ENCODE measurements at regions not wholly inside any gene's neighbourhood (a gene's known extent, or its start where the extent isn't known, plus 50 kb on each side); places are given as distances from the start of the nearest gene placed in this dataset.

DNA sequence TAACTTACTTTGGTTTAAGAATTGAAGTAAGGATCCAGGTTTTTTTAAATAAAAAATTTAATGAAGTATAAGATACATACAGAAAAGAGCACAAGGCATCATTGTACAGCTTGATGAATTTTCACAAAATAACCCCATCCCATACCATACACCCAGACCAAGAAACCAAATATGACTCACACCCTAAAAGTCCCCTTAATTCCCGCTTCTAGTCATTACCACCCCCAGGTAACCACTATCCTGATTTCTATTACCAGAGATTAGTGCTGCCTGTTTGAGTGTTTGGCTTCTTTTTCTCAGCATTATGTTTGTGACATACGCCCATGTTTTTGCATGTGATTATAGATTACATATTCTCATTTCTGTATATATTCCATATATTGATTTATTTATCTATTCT, 98.5 kb upstream of the HIVEP3 start:
- Histone ChIP-seq H3K27me3 (replicated peaks in 1 of 2; ENCODE audit: control insufficient read depth in 2 of 2, extremely low read depth in 1 of 2, insufficient read depth in 2 of 2, low read length in 1 of 2) (no peaks in the 10 kb centered on the region), H3K4me3 (ENCODE audit: control insufficient read depth in 1 of 2, extremely low read depth in 1 of 2, low read length in 1 of 2) (no peak overlapping the region), H3K27ac (ENCODE audit: low read length) (no peak overlapping the region), H3K4me1 (ENCODE audit: control insufficient read depth in 1 of 2, extremely low read depth in 1 of 2, insufficient read depth in 2 of 2, low read length in 2 of 2) (peaks cover 9 to 12% of the 10 kb centered on the region in 2 experiments), H3K9me3 (peaks cover 2% of the 10 kb centered on the region), H3K36me3 (ENCODE audit: control insufficient read depth in 2 of 2, extremely low read depth in 1 of 2, insufficient read depth in 1 of 2, low read length in 1 of 2) (no peaks in the 10 kb centered on the region)
- ATAC-seq (replicated peaks in 1 of 4) (no peak), DNase-seq (no peak)
- CTCF ChIA-PET, result no interaction called here
- H3K9me3 Mint-ChIP-seq, result no peaks in the 10 kb centered on the region
- H3K36me3 Mint-ChIP-seq, result peaks cover 7% of the 10 kb centered on the region
- H3K4me1 Mint-ChIP-seq, result peaks cover 27 to 32% (median 32%) of the 10 kb centered on the region in 3 donors
- no CpG with 5 or more reads among the region's 2 CpGs for WGBS (ENCODE audit: insufficient coverage)
- no peak overlapping the region for H3K27ac Mint-ChIP-seq
- H3K27me3 Mint-ChIP-seq, result no peaks in the 10 kb centered on the region
- no peak overlapping the region for H3K4me3 Mint-ChIP-seq
- POLR2A ChIA-PET, result interaction anchor here in 1 of 2 donors (0.7 kb wide), 1 partner anchor 323 kb away, joined by 3 read pairs; no protein-coding TSS in a partner anchor

DNA sequence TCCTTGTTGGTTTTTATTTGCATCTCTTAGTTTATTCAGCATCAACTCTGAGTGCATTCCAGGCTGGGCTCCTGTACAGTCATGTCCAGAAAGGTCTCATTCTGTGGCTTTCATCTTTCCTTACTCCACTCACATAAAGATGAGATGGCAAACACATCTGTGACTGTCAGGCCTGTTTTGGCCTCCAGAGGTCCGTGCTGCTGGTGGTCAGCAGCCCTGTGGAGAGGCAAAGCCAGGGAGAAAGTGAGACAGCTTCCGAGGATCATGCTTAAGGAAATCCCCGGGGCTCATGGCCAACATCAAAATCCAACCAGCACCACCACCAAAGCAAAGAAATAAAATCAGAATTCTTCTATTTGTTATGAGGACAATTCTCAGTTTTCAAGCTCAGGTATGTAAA, 96.1 kb upstream of the HIVEP3 start:
- Histone ChIP-seq H3K9me3 (peaks cover 2% of the 10 kb centered on the region), H3K36me3 (ENCODE audit: control insufficient read depth in 2 of 2, extremely low read depth in 1 of 2, insufficient read depth in 1 of 2, low read length in 1 of 2) (no peaks in the 10 kb centered on the region), H3K27me3 (replicated peaks in 1 of 2; ENCODE audit: control insufficient read depth in 2 of 2, extremely low read depth in 1 of 2, insufficient read depth in 2 of 2, low read length in 1 of 2) (no peaks in the 10 kb centered on the region), H3K4me3 (ENCODE audit: control insufficient read depth in 1 of 2, extremely low read depth in 1 of 2, low read length in 1 of 2) (no peak overlapping the region), H3K4me1 (ENCODE audit: control insufficient read depth in 1 of 2, extremely low read depth in 1 of 2, insufficient read depth in 2 of 2, low read length in 2 of 2) (peaks cover 9 to 12% of the 10 kb centered on the region in 2 experiments), H3K27ac (ENCODE audit: low read length) (no peak overlapping the region)
- ChIA-PET CTCF (no interaction called here), POLR2A (no interaction called here)
- H3K36me3 Mint-ChIP-seq, result no peaks in the 10 kb centered on the region
- ATAC-seq (replicated peaks in 1 of 4) (no peak), DNase-seq (no peak)
- H3K4me3 Mint-ChIP-seq, result peak overlapping the region in 1 of 3 donors; percentile 77
- peak overlapping the region in 1 of 2 donors; percentile 86 for H3K27ac Mint-ChIP-seq
- H3K4me1 Mint-ChIP-seq, result peaks cover 40 to 53% (median 49%) of the 10 kb centered on the region in 3 donors
- WGBS (ENCODE audit: insufficient coverage), result no CpG with 5 or more reads among the region's 3 CpGs
- no peaks in the 10 kb centered on the region for H3K27me3 Mint-ChIP-seq
- no peaks in the 10 kb centered on the region for H3K9me3 Mint-ChIP-seq

DNA sequence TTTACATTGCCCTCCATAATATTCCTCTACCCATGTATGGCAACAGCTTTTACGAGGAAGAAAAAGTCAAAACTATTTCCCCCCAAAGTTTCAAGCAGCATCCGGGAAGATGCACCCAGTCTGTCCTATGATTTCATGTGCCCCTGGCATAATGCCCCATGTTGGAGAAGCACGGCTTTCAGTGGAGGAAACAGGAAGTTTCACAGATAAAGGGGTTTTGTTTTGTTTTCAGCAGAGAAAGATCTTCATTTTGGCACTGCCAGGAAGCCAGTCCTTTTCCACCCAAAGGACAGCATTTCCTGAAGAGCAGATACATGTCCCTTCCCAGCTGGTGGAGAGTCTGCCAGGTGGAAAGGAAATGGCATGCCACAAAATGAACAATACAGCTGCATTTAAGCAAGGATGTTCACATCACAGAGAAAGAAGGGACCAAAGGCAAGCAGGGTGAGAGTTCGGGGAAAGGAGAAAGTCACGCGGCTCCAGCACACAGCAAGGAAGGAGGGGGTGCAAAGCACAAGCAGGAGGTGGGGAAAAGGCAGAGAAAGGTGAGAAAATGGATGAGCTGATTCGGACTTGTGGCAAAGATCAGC, 95.3 kb upstream of the HIVEP3 start:
- Mint-ChIP-seq H3K4me3 (peak overlapping the region; percentile 31 to 77 (median 47)), H3K27ac (peak overlapping the region; percentile 0 to 86), H3K36me3 (no peaks in the 10 kb centered on the region), H3K9me3 (no peaks in the 10 kb centered on the region), H3K27me3 (no peaks in the 10 kb centered on the region), H3K4me1 (peaks cover 49 to 61% (median 57%) of the 10 kb centered on the region in 3 donors)
- Histone ChIP-seq H3K36me3 (ENCODE audit: control insufficient read depth in 2 of 2, extremely low read depth in 1 of 2, insufficient read depth in 1 of 2, low read length in 1 of 2) (no peaks in the 10 kb centered on the region), H3K4me3 (ENCODE audit: control insufficient read depth in 1 of 2, extremely low read depth in 1 of 2, low read length in 1 of 2) (no peak overlapping the region), H3K9me3 (peaks cover 2% of the 10 kb centered on the region), H3K27me3 (replicated peaks in 1 of 2; ENCODE audit: control insufficient read depth in 2 of 2, extremely low read depth in 1 of 2, insufficient read depth in 2 of 2, low read length in 1 of 2) (no peaks in the 10 kb centered on the region), H3K27ac (ENCODE audit: low read length) (no peak overlapping the region), H3K4me1 (ENCODE audit: control insufficient read depth in 1 of 2, extremely low read depth in 1 of 2, insufficient read depth in 2 of 2, low read length in 2 of 2) (peaks cover 9 to 12% of the 10 kb centered on the region in 2 experiments)
- DNase-seq (no peak), ATAC-seq (replicated peaks in 1 of 4) (peak in 2 of 4 experiments; percentile 33 to 43)
- ChIA-PET CTCF (no interaction called here), POLR2A (interaction anchor here in 1 of 2 donors (0.6 kb wide), 1 partner anchor 108 kb away, joined by 3 read pairs; no protein-coding TSS in a partner anchor)
- WGBS (ENCODE audit: insufficient coverage), result 58% methylated on average over 4 of the region's 7 CpGs

DNA sequence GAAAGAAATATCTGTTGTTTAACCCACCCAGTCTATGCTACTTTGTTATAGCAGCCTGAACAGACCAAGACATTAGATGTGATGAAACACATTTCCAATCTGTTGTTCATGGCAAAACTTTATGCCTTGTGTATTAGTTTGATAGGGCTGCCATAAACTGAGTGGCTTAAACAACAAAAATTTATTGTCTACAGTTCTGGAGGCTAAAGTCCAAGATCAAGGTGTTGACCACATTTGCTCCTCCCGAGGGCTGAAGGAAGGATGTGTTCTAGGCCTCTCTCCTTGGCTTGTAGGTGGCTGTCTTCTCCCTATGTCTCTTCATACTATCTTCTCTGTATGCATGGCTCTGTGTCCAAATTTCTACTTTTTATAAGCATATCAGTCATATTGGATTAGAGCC, 94.1 kb upstream of the HIVEP3 start:
- H3K36me3 ChIP-seq (ENCODE audit: control insufficient read depth in 2 of 2, extremely low read depth in 1 of 2, insufficient read depth in 1 of 2, low read length in 1 of 2), result no peaks in the 10 kb centered on the region
- H3K4me1 ChIP-seq (ENCODE audit: control insufficient read depth in 1 of 2, extremely low read depth in 1 of 2, insufficient read depth in 2 of 2, low read length in 2 of 2), result peaks cover 9 to 12% of the 10 kb centered on the region in 2 experiments
- ATAC-seq (replicated peaks in 1 of 4) (no peak), DNase-seq (no peak)
- CTCF ChIA-PET, result no interaction called here
- H3K4me3 ChIP-seq (ENCODE audit: control insufficient read depth in 1 of 2, extremely low read depth in 1 of 2, low read length in 1 of 2), result no peak overlapping the region
- Mint-ChIP-seq H3K27me3 (no peaks in the 10 kb centered on the region), H3K9me3 (no peaks in the 10 kb centered on the region), H3K4me3 (no peak overlapping the region), H3K27ac (no peak overlapping the region), H3K4me1 (peaks cover 51 to 63% (median 62%) of the 10 kb centered on the region in 3 donors), H3K36me3 (no peaks in the 10 kb centered on the region)
- POLR2A ChIA-PET, result no interaction called here
- H3K27ac ChIP-seq (ENCODE audit: low read length), result no peak overlapping the region
- WGBS (ENCODE audit: insufficient coverage), result no CpG with 5 or more reads among the region's 1 CpG
- peaks cover 2% of the 10 kb centered on the region for H3K9me3 ChIP-seq
- H3K27me3 ChIP-seq (replicated peaks in 1 of 2; ENCODE audit: control insufficient read depth in 2 of 2, extremely low read depth in 1 of 2, insufficient read depth in 2 of 2, low read length in 1 of 2), result no peaks in the 10 kb centered on the region

DNA sequence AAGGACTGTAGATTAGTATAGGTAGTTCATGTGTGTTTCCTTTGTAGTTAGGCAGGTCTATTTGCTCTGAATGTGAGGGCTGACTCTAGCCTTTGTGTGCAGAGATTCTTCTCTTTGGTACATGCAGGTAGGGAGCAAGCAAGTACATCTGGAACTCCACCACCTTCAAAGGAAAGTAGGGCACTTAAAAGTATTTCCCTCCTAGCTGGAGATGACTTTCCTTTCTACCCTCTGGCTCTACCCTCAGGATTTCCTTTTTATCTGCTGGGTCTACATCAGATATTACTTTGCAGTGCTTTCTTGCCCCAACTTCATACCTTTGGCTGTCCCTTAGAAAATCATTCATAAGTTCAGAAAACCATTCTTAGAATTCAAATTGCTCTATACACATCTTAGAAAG, 91.7 kb upstream of the HIVEP3 start:
- H3K4me3 Mint-ChIP-seq, result no peak overlapping the region
- no peaks in the 10 kb centered on the region for H3K36me3 ChIP-seq (ENCODE audit: control insufficient read depth in 2 of 2, extremely low read depth in 1 of 2, insufficient read depth in 1 of 2, low read length in 1 of 2)
- DNase-seq, result no peak
- ChIA-PET CTCF (no interaction called here), POLR2A (no interaction called here)
- no peaks in the 10 kb centered on the region for H3K9me3 Mint-ChIP-seq
- H3K4me1 Mint-ChIP-seq, result peaks cover 48 to 59% (median 55%) of the 10 kb centered on the region in 3 donors
- no peak overlapping the region for H3K27ac ChIP-seq (ENCODE audit: low read length)
- no peak overlapping the region for H3K4me3 ChIP-seq (ENCODE audit: control insufficient read depth in 1 of 2, extremely low read depth in 1 of 2, low read length in 1 of 2)
- H3K27me3 Mint-ChIP-seq, result no peaks in the 10 kb centered on the region
- H3K4me1 ChIP-seq (ENCODE audit: control insufficient read depth in 1 of 2, extremely low read depth in 1 of 2, insufficient read depth in 2 of 2, low read length in 2 of 2), result peaks cover 9 to 12% of the 10 kb centered on the region in 2 experiments
- no peak for ATAC-seq (replicated peaks in 1 of 4)
- no peaks in the 10 kb centered on the region for H3K9me3 ChIP-seq
- H3K27ac Mint-ChIP-seq, result no peak overlapping the region
- H3K27me3 ChIP-seq (replicated peaks in 1 of 2; ENCODE audit: control insufficient read depth in 2 of 2, extremely low read depth in 1 of 2, insufficient read depth in 2 of 2, low read length in 1 of 2), result no peaks in the 10 kb centered on the region
- no peaks in the 10 kb centered on the region for H3K36me3 Mint-ChIP-seq

DNA sequence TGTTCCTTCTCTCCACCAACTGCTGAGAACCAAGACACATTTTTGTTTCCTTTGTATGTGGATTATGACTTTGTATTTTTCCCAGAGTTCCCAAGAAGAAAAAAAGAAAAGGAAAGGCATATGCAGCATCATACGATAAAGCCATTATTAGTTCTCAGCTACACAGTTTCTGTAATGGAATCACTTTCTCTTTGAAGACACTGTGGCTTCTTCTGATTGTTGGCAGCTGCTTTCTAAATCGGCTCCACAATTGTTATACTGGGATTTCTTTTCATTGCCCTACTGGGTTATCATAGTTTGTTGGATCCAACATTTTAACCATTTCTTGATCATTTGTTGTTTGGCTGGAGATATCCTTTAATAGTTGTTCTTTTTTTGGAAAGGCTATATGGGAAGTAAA, 89.5 kb upstream of the HIVEP3 start:
- Histone ChIP-seq H3K27ac (ENCODE audit: low read length) (no peak overlapping the region), H3K36me3 (ENCODE audit: control insufficient read depth in 2 of 2, extremely low read depth in 1 of 2, insufficient read depth in 1 of 2, low read length in 1 of 2) (no peaks in the 10 kb centered on the region)

More for the DNA sequence above, 89.5 kb upstream of the HIVEP3 start:
- no peak overlapping the region for H3K4me3 ChIP-seq (ENCODE audit: control insufficient read depth in 1 of 2, extremely low read depth in 1 of 2, low read length in 1 of 2)
- Mint-ChIP-seq H3K4me1 (peaks cover 27 to 38% (median 33%) of the 10 kb centered on the region in 3 donors), H3K27me3 (no peaks in the 10 kb centered on the region), H3K9me3 (no peaks in the 10 kb centered on the region), H3K27ac (no peak overlapping the region), H3K36me3 (no peaks in the 10 kb centered on the region), H3K4me3 (no peak overlapping the region)
- H3K27me3 ChIP-seq (replicated peaks in 1 of 2; ENCODE audit: control insufficient read depth in 2 of 2, extremely low read depth in 1 of 2, insufficient read depth in 2 of 2, low read length in 1 of 2), result no peaks in the 10 kb centered on the region
- no peak for DNase-seq
- POLR2A ChIA-PET, result interaction anchor here in 1 of 2 donors (0.6 kb wide), 1 partner anchor 801 kb away, joined by 3 read pairs; no protein-coding TSS in a partner anchor
- H3K9me3 ChIP-seq, result no peaks in the 10 kb centered on the region
- no peak for ATAC-seq (replicated peaks in 1 of 4)
- WGBS (ENCODE audit: insufficient coverage), result no CpG with 5 or more reads among the region's 2 CpGs
- no peaks in the 10 kb centered on the region for H3K4me1 ChIP-seq (ENCODE audit: control insufficient read depth in 1 of 2, extremely low read depth in 1 of 2, insufficient read depth in 2 of 2, low read length in 2 of 2)
- CTCF ChIA-PET, result no interaction called here

Data from T-cell (primary cell).